Type B pancreatic cell (in vitro differentiated cells): ENCODE measurements at regions not wholly inside any gene's neighbourhood (a gene's known extent, or its start where the extent isn't known, plus 50 kb on each side); places are given as distances from the start of the nearest gene placed in this dataset.

ENCODE experiments used
- DNase-seq: peaks from one replicate; pipeline ENCODE4 v3.0.0; 2021; ENCODE audit warnings: mixed read lengths; ENCODE audit not compliant: unreplicated experiment; ENCODE audit errors: extremely low spot score
- H3K27ac Mint-ChIP-seq: 2 replicates; pipeline ENCODE4 v1.8.0; 2021; ENCODE audit warnings: mild to moderate bottlenecking, mixed read lengths
- H3K27me3 Mint-ChIP-seq: 2 replicates; pipeline ENCODE4 v1.8.0; 2021; ENCODE audit warnings: mixed read lengths
- H3K36me3 Mint-ChIP-seq: 2 replicates; pipeline ENCODE4 v1.8.0; 2021; ENCODE audit warnings: mixed read lengths
- H3K4me1 Mint-ChIP-seq: one replicate; pipeline ENCODE4 v1.8.0; 2021; ENCODE audit warnings: mixed read lengths; ENCODE audit not compliant: unreplicated experiment
- H3K4me3 Mint-ChIP-seq: 2 replicates; pipeline ENCODE4 v1.8.0; 2021; ENCODE audit warnings: mild to moderate bottlenecking, mixed read lengths
- H3K9me3 Mint-ChIP-seq: 2 replicates; pipeline ENCODE4 v1.8.0; 2021; ENCODE audit warnings: mixed read lengths
- CTCF ChIP-seq: fragments of 200-600 bp; sonication (generic); conservative IDR thresholded peaks from 2 replicates; pipeline ENCODE4 v1.5.0; 2021; ENCODE audit warnings: antibody characterized with exemption, mild to moderate bottlenecking

GRCh38 chr5:118565335-118565971 lies 422.9 kb downstream of the DTWD2 start:
- H3K27ac Mint-ChIP-seq, result no peak overlapping the region
- peaks cover 11% of the 10 kb centered on the region for H3K4me1 Mint-ChIP-seq
- no peak for TF ChIP-seq CTCF
- DNase-seq, result no peak
- no peaks in the 10 kb centered on the region for H3K9me3 Mint-ChIP-seq
- H3K4me3 Mint-ChIP-seq, result no peak overlapping the region
- no peaks in the 10 kb centered on the region for H3K27me3 Mint-ChIP-seq
- H3K36me3 Mint-ChIP-seq, result no peaks in the 10 kb centered on the region

GRCh38 chr5:118561971-118562370 lies 426.4 kb downstream of the DTWD2 start:
- peaks cover under 1% of the 10 kb centered on the region for H3K9me3 Mint-ChIP-seq
- H3K27ac Mint-ChIP-seq, result no peak overlapping the region
- no peak for TF ChIP-seq CTCF
- no peaks in the 10 kb centered on the region for H3K36me3 Mint-ChIP-seq
- DNase-seq, result no peak
- H3K27me3 Mint-ChIP-seq, result no peaks in the 10 kb centered on the region
- peaks cover 16% of the 10 kb centered on the region for H3K4me1 Mint-ChIP-seq
- H3K4me3 Mint-ChIP-seq, result no peak overlapping the region

- Mint-ChIP-seq H3K4me3 (no peak overlapping the region), H3K4me1 (peaks cover 18% of the 10 kb centered on the region), H3K27ac (no peak overlapping the region), H3K9me3 (peaks cover 4% of the 10 kb centered on the region), H3K36me3 (no peaks in the 10 kb centered on the region), H3K27me3 (no peaks in the 10 kb centered on the region)
- no peak for TF ChIP-seq CTCF
- DNase-seq, result no peak
Measured at GRCh38 chr5:118561235-118561634, 427.1 kb downstream of the DTWD2 start.

- peaks cover 4% of the 10 kb centered on the region for H3K9me3 Mint-ChIP-seq
- no peak overlapping the region for H3K27ac Mint-ChIP-seq
- no peak for DNase-seq
- peaks cover 7% of the 10 kb centered on the region for H3K4me1 Mint-ChIP-seq
- no peak overlapping the region for H3K4me3 Mint-ChIP-seq
- no peaks in the 10 kb centered on the region for H3K36me3 Mint-ChIP-seq
- H3K27me3 Mint-ChIP-seq, result no peaks in the 10 kb centered on the region
- TF ChIP-seq CTCF, result no peak
Measured at GRCh38 chr5:118558871-118559270, 429.5 kb downstream of the DTWD2 start.

GRCh38 chr5:118557251-118557661 lies 431.1 kb downstream of the DTWD2 start:
- Mint-ChIP-seq H3K27me3 (peaks cover 2% of the 10 kb centered on the region), H3K36me3 (no peaks in the 10 kb centered on the region), H3K4me3 (no peak overlapping the region), H3K9me3 (peaks cover 7% of the 10 kb centered on the region), H3K4me1 (peaks cover 7% of the 10 kb centered on the region), H3K27ac (no peak overlapping the region)
- no peak for TF ChIP-seq CTCF
- no peak for DNase-seq

- Mint-ChIP-seq H3K4me3 (no peak overlapping the region), H3K27ac (no peak overlapping the region), H3K9me3 (peaks cover 9% of the 10 kb centered on the region), H3K36me3 (no peaks in the 10 kb centered on the region), H3K27me3 (peaks cover 3% of the 10 kb centered on the region), H3K4me1 (peaks cover 7% of the 10 kb centered on the region)
- no peak for DNase-seq
- TF ChIP-seq CTCF, result no peak
Measured at GRCh38 chr5:118556792-118557191, 431.6 kb downstream of the DTWD2 start.
